GM23338 (cell line): ENCODE measurements at regions not wholly inside any gene's neighbourhood (a gene's known extent, or its start where the extent isn't known, plus 50 kb on each side); places are given as distances from the start of the nearest gene placed in this dataset.

ENCODE experiments used
- ATAC-seq: fragments of 200-7000 bp; cut with Tn5 transposase; 3 replicates; pipeline ENCODE4 v1.9.1; 2020
- DNase-seq: peaks from one replicate; pipeline ENCODE4 v3.0.0-alpha.2; 2015; ENCODE audit warnings: low spot score
- H2AFZ ChIP-seq: fragments of 200-600 bp; sonication (generic); 2 replicates; pipeline ENCODE4 v1.8.0; 2016; ENCODE audit warnings: antibody characterized with exemption, mild to moderate bottlenecking, moderate library complexity
- H3F3A ChIP-seq: fragments of 200-600 bp; sonication (generic); replicated peaks from 2 replicates; pipeline ENCODE4 v1.8.0; 2017; ENCODE audit warnings: antibody characterized with exemption, mixed run types, low read depth
- H3K27ac ChIP-seq: fragments of 200-600 bp; sonication (generic); 2 replicates; pipeline ENCODE4 v1.6.1; 2016; ENCODE audit warnings: low read depth
- H3K27me3 ChIP-seq: fragments of 200-600 bp; sonication (generic); 2 replicates; pipeline ENCODE4 v1.8.0; 2016; ENCODE audit warnings: mild to moderate bottlenecking, mixed run types, moderate library complexity; ENCODE audit not compliant: insufficient read depth
- H3K36me3 ChIP-seq: fragments of 200-600 bp; sonication (generic); 2 replicates; pipeline ENCODE4 v1.8.0; 2016; ENCODE audit warnings: mild to moderate bottlenecking; ENCODE audit not compliant: insufficient read depth
- H3K4me1 ChIP-seq: fragments of 200-600 bp; sonication (generic); 2 replicates; pipeline ENCODE4 v1.8.0; 2016; ENCODE audit warnings: mild to moderate bottlenecking, moderate library complexity; ENCODE audit not compliant: insufficient read depth
- H3K4me2 ChIP-seq: fragments of 200-600 bp; sonication (generic); 2 replicates; pipeline ENCODE4 v1.7.1; 2017; ENCODE audit warnings: mixed run types
- H3K4me3 ChIP-seq: fragments of 200-600 bp; sonication (generic); 2 replicates; pipeline ENCODE4 v1.6.1; 2016; ENCODE audit warnings: mixed run types
- H3K79me2 ChIP-seq: fragments of 200-600 bp; sonication (generic); replicated peaks from 2 replicates; pipeline ENCODE4 v1.8.0; 2017; ENCODE audit warnings: mild to moderate bottlenecking; ENCODE audit not compliant: insufficient read depth
- H3K9me2 ChIP-seq: fragments of 200-600 bp; sonication (generic); 2 replicates; pipeline ENCODE4 v1.8.0; 2017; ENCODE audit not compliant: insufficient read depth
- H4K20me1 ChIP-seq: fragments of 200-600 bp; sonication (generic); replicated peaks from 2 replicates; pipeline ENCODE4 v1.8.0; 2017; ENCODE audit warnings: mild to moderate bottlenecking; ENCODE audit not compliant: insufficient read depth
- H3K27ac Mint-ChIP-seq: 2 replicates; pipeline ENCODE4 v1.8.0; 2020; ENCODE audit warnings: inconsistent platforms, mild to moderate bottlenecking, moderate library complexity, mixed read lengths
- H3K27me3 Mint-ChIP-seq: 3 replicates; pipeline ENCODE4 v1.8.0; 2022; ENCODE audit warnings: low read depth, mild to moderate bottlenecking, moderate library complexity, mixed read lengths, inconsistent platforms; ENCODE audit not compliant: insufficient read depth, poor library complexity
- H3K36me3 Mint-ChIP-seq: 3 replicates; pipeline ENCODE4 v1.8.0; 2021; ENCODE audit warnings: low read depth, mild to moderate bottlenecking, inconsistent platforms, moderate library complexity, mixed read lengths
- H3K4me1 Mint-ChIP-seq: 3 replicates; pipeline ENCODE4 v1.8.0; 2020; ENCODE audit warnings: mild to moderate bottlenecking, inconsistent platforms, mixed read lengths
- H3K4me3 Mint-ChIP-seq: 3 replicates; pipeline ENCODE4 v1.8.0; 2021; ENCODE audit warnings: moderate library complexity, mild to moderate bottlenecking, inconsistent platforms, mixed read lengths
- H3K9me3 Mint-ChIP-seq: 3 replicates; pipeline ENCODE4 v1.8.0; 2020; ENCODE audit warnings: moderate library complexity, mild to moderate bottlenecking, inconsistent platforms, mixed read lengths
- CREB1 ChIP-seq: fragments of 250-450 bp; sonication (Bioruptor Pico); IDR thresholded peaks from 2 replicates; pipeline ENCODE4 v1.5.0; 2020; ENCODE audit warnings: low read depth, mild to moderate bottlenecking, moderate library complexity
- CTCF ChIP-seq, 2 experiments: fragments of 200-600 bp in 1 of 2; sonication (generic) in 1 of 2; conservative IDR thresholded peaks; 2 replicates each; pipeline versions ENCODE4 v1.5.1 to v1.6.1; 2016 to 2017; ENCODE audit warnings: antibody characterized with exemption in 2 of 2, low read depth in 2 of 2, mild to moderate bottlenecking in 2 of 2, moderate library complexity in 1 of 2
- ETS1 ChIP-seq: IDR thresholded peaks from 2 replicates; pipeline ENCODE4 v1.6.1; 2016; ENCODE audit warnings: antibody characterized with exemption
- EZH2 ChIP-seq: fragments of 200-600 bp; sonication (generic); IDR thresholded peaks from one replicate; pipeline ENCODE4 v1.8.0; 2017; ENCODE audit warnings: antibody characterized with exemption, mild to moderate bottlenecking, low read depth; ENCODE audit not compliant: unreplicated experiment
- EZH2phosphoT487 ChIP-seq: fragments of 200-600 bp; sonication (generic); IDR thresholded peaks from one replicate; pipeline ENCODE4 v1.8.1; 2018; ENCODE audit warnings: antibody characterized with exemption; ENCODE audit not compliant: unreplicated experiment
- JUNB ChIP-seq: IDR thresholded peaks from one replicate; pipeline ENCODE4 v1.6.1; 2016; ENCODE audit warnings: antibody characterized with exemption; ENCODE audit not compliant: unreplicated experiment
- NANOG ChIP-seq: IDR thresholded peaks from 2 replicates; pipeline ENCODE4 v1.6.1; 2016; ENCODE audit warnings: antibody characterized with exemption, borderline replicate concordance
- POLR2AphosphoS5 ChIP-seq: IDR thresholded peaks from 2 replicates; pipeline ENCODE4 v1.6.1; 2016; ENCODE audit warnings: antibody characterized with exemption, low read depth
- REST ChIP-seq: IDR thresholded peaks from one replicate; pipeline ENCODE4 v1.6.1; 2018; ENCODE audit warnings: antibody characterized with exemption; ENCODE audit not compliant: unreplicated experiment
- STAT1 ChIP-seq: IDR thresholded peaks from one replicate; pipeline ENCODE4 v1.6.1; 2016; ENCODE audit warnings: antibody characterized with exemption; ENCODE audit not compliant: unreplicated experiment
- ZNF114 ChIP-seq: fragments of 250-450 bp; sonication (Bioruptor Pico); IDR thresholded peaks from 2 replicates; pipeline ENCODE4 v1.5.0; 2020; ENCODE audit warnings: mild to moderate bottlenecking, moderate library complexity
- ZNF331 ChIP-seq: fragments of 250-450 bp; sonication (Bioruptor Pico); IDR thresholded peaks from 2 replicates; pipeline ENCODE4 v1.5.0; 2020; ENCODE audit warnings: low read depth, mild to moderate bottlenecking, moderate library complexity
- ZNF462 ChIP-seq: fragments of 250-450 bp; sonication (Bioruptor Pico); IDR thresholded peaks from 2 replicates; pipeline ENCODE4 v1.5.0; 2020; ENCODE audit warnings: mild to moderate bottlenecking, moderate library complexity

- DNase-seq (no peak), ATAC-seq (no peak)
- H2AFZ ChIP-seq, result no peak overlapping the region
- no peaks in the 10 kb centered on the region for H3F3A ChIP-seq
- no peaks in the 10 kb centered on the region for H3K36me3 ChIP-seq
- Mint-ChIP-seq H3K4me1 (peaks cover 28% of the 10 kb centered on the region), H3K27me3 (no peaks in the 10 kb centered on the region), H3K9me3 (no peaks in the 10 kb centered on the region), H3K4me3 (no peak overlapping the region), H3K27ac (no peak overlapping the region), H3K36me3 (no peaks in the 10 kb centered on the region)
- peaks cover 24% of the 10 kb centered on the region for H3K4me1 ChIP-seq
- no peak overlapping the region for H3K4me3 ChIP-seq
- no peaks in the 10 kb centered on the region for H3K9me2 ChIP-seq
- 0 out of 2 replicates have a peak overlapping the region, but pooled peaks have one; percentile 68 for H3K4me2 ChIP-seq
- no peaks in the 10 kb centered on the region for H3K79me2 ChIP-seq
- H3K27ac ChIP-seq, result no peak overlapping the region
- H3K27me3 ChIP-seq, result no peaks in the 10 kb centered on the region
- H4K20me1 ChIP-seq, result no peaks in the 10 kb centered on the region
- TF ChIP-seq ZNF114 (CRISPR knock-in tag) (no peak), CTCF (conservative IDR thresholded peaks at IDR 0.05; ENCODE audit: low read depth in 2 of 2) (no peak), ETS1 (no peak), CREB1 (CRISPR knock-in tag) (no peak), NANOG (no peak), REST (no peak), STAT1 (no peak), ZNF331 (no peak), POLR2AphosphoS5 (no peak), ZNF462 (CRISPR knock-in tag) (no peak), EZH2phosphoT487 (no peak), JUNB (no peak), EZH2 (no peak)
Observed at GRCh38 chr16:49161191-49161590, 120.4 kb downstream of the CBLN1 start.
